ENCODE measurements at regions not wholly inside any gene's neighbourhood (a gene's known extent, or its start where the extent isn't known, plus 50 kb on each side); places are given as distances from the start of the nearest gene placed in this dataset.
A peak's percentile ranks its signal among the peaks of the same experiment; 100 is the strongest.

DNA sequence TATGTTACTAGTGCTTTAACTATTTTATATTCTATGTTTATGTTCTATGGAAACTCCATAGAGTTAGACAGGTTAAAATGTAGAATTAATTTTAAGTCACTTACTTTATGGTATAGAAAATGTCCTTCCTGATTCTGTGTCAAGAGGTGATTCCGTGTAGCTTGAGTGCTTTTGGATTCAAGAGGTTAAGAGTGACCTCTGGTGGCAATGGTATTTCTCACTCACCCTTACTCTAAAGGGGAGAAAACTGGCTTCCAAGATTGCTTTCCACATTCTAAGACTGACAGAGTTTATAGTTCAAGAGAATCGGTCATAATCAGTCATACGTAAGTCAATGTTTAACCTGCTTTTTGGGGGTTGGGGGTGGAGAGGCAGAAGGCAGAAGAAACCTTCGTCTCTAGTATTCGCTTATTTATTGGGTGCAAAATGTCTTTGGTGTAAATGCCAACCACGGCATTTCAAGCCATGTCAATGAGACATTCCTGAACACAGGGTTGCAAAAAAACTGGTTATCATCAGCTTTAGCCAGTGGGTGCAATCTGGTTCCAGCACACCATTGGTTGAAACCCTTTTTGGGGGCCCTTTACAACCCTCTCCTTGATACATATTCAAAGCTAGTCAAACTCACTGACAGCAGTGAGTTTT is 92.0 kb upstream of the VGLL3 start:
- Histone ChIP-seq H3K27ac (no peak overlapping the region), H3K4me3 (replicated peaks in 1 of 3) (no peak overlapping the region), H3K9me3 (no peaks in the 10 kb centered on the region), H3K4me1 (no peaks in the 10 kb centered on the region), H3K36me3 (no peaks in the 10 kb centered on the region), H3K27me3 (no peaks in the 10 kb centered on the region)
- WGBS, 2 donors: 36 to 44% methylated on average over 6 of the region's 6 CpGs
- intact Hi-C loops (cut with DNase I): loop anchor here (5.0 kb wide), 1 partner anchor 311 kb away; no protein-coding TSS in a partner anchor
- TF ChIP-seq, protein P1, sequence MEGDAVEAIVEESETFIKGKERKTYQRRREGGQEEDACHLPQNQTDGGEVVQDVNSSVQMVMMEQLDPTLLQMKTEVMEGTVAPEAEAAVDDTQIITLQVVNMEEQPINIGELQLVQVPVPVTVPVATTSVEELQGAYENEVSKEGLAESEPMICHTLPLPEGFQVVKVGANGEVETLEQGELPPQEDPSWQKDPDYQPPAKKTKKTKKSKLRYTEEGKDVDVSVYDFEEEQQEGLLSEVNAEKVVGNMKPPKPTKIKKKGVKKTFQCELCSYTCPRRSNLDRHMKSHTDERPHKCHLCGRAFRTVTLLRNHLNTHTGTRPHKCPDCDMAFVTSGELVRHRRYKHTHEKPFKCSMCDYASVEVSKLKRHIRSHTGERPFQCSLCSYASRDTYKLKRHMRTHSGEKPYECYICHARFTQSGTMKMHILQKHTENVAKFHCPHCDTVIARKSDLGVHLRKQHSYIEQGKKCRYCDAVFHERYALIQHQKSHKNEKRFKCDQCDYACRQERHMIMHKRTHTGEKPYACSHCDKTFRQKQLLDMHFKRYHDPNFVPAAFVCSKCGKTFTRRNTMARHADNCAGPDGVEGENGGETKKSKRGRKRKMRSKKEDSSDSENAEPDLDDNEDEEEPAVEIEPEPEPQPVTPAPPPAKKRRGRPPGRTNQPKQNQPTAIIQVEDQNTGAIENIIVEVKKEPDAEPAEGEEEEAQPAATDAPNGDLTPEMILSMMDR (IDR thresholded peaks at IDR 0.05): peak in 4 of 6 experiments; percentile 27 to 52 (median 50)
- no peak for TF ChIP-seq POLR2A (IDR thresholded peaks at IDR 0.05)
- no peak for DNase-seq

DNA sequence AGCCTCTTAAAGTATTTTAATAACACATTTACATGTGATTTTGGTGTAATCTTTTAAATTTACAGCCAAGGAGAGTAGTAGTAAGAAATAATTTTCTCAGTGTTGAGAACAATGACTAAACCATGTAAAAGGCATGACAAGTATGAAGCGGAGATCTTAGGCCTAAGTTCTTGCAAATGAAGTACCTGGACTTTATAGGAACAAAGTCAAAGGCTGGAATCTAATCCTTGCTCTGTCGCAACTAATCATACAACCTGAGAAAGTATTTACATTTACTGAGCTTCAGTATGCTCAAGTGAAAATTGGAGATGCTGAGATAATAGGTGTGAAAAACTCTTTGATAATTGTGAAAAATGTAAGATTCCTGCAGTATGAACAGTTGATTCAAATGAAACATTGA is 86.4 kb upstream of the VGLL3 start:
- intact Hi-C loops (cut with DNase I): no loop called here
- H3K27me3 ChIP-seq: no peaks in the 10 kb centered on the region
- 94 to 97% methylated on average over 2 of the region's 2 CpGs for WGBS, 2 donors
- H3K27ac ChIP-seq: no peak overlapping the region
- no peaks in the 10 kb centered on the region for H3K9me3 ChIP-seq
- no peak overlapping the region for H3K4me3 ChIP-seq (replicated peaks in 1 of 3)
- H3K36me3 ChIP-seq: no peaks in the 10 kb centered on the region
- TF ChIP-seq POLR2A (IDR thresholded peaks at IDR 0.05): no peak
- TF ChIP-seq, protein P1 (IDR thresholded peaks at IDR 0.05): no peak
- DNase-seq: no peak
- no peaks in the 10 kb centered on the region for H3K4me1 ChIP-seq

DNA sequence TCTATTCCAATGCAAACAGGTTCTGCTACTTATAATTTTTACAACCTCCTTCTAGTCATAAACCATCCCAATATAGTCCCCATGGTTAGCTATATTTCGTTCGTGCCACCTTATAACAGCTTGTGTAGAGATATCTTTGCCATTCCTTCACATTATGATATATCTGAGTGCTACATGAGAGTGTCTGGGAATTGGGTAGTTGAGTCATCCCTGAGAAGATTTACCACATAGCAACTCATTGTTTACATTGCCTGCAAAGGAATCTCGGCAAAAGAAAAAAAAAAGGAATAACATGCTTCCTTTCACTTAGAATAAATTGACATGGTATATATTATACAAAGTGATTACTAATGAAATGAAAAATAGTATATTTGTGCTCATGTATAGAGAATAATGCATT is 86.0 kb upstream of the VGLL3 start:
- H3K36me3 ChIP-seq: no peaks in the 10 kb centered on the region
- no peak for TF ChIP-seq POLR2A (IDR thresholded peaks at IDR 0.05)
- TF ChIP-seq, protein P1 (IDR thresholded peaks at IDR 0.05): no peak
- intact Hi-C loops (cut with DNase I): no loop called here
- H3K4me1 ChIP-seq: no peaks in the 10 kb centered on the region
- 78 to 85% methylated on average over 3 of the region's 3 CpGs for WGBS, 2 donors
- DNase-seq: no peak
- H3K27me3 ChIP-seq: no peaks in the 10 kb centered on the region
- H3K4me3 ChIP-seq (replicated peaks in 1 of 3): no peak overlapping the region
- H3K27ac ChIP-seq: no peak overlapping the region
- H3K9me3 ChIP-seq: no peaks in the 10 kb centered on the region

DNA sequence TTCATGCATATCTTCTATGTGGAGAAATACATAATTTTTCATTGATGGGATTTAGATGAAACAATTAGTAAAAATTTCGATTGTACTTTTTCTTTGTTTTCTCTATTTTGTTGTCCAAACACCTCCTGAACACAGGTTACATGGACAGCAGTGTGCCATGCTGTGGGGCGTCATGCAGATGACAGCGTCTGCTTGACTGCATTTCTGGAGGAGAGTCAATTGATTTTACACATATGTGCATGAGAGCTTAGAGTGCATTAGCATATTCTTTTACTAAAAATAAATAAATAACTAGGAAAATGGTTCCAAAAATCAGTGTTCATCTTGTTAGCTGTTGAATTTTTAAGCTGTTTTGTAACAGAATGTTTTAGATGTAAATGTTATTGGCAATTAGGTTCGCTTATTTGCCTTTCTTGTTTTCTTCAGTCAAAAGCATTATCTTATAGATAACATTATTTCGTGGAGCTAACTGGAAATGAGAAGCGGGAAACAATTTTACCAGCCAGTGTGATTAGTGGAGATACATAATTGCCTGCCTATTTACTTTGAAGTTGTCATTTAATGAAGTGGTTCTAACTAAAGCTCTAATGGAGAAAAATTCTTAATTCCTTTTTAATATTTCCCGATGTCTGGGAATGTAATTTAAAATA is 82.7 kb upstream of the VGLL3 start:
- no peaks in the 10 kb centered on the region for H3K36me3 ChIP-seq
- H3K4me1 ChIP-seq: no peaks in the 10 kb centered on the region
- intact Hi-C loops (cut with DNase I): no loop called here
- 82 to 85% methylated on average over 7 of the region's 7 CpGs for WGBS, 2 donors
- H3K27me3 ChIP-seq: no peaks in the 10 kb centered on the region
- no peak overlapping the region for H3K27ac ChIP-seq
- no peak overlapping the region for H3K4me3 ChIP-seq (replicated peaks in 1 of 3)
- DNase-seq: no peak
- no peaks in the 10 kb centered on the region for H3K9me3 ChIP-seq
- TF ChIP-seq POLR2A (IDR thresholded peaks at IDR 0.05): no peak
- TF ChIP-seq, protein P1 (IDR thresholded peaks at IDR 0.05): no peak

DNA sequence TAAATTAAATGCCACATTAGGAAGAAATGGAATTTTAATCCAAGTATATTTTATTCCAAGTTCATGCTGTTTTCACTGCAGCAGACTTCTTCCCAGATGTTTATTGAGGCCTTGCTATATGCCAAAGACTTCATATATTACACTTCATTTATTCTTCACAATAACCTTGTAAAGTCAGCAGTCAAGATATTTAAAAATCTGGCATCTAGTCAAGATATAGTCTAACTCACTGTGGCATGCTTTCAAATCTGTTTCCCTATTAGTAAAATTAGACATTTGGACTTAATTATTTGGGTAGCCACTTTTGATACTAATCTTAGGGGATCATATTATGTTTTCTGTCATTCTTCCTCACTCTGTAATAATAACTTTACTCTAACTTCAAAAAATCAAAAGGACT is 81.5 kb upstream of the VGLL3 start:
- no peaks in the 10 kb centered on the region for H3K9me3 ChIP-seq
- H3K27me3 ChIP-seq: no peaks in the 10 kb centered on the region
- no peak for DNase-seq
- H3K27ac ChIP-seq: no peak overlapping the region
- H3K36me3 ChIP-seq: no peaks in the 10 kb centered on the region
- no peak overlapping the region for H3K4me3 ChIP-seq (replicated peaks in 1 of 3)
- TF ChIP-seq, protein P1 (IDR thresholded peaks at IDR 0.05): no peak
- no peak for TF ChIP-seq POLR2A (IDR thresholded peaks at IDR 0.05)
- no peaks in the 10 kb centered on the region for H3K4me1 ChIP-seq
- intact Hi-C loops (cut with DNase I): no loop called here

Measured in thyroid gland (tissue), 4 donors.